GM19324 (cell line): ENCODE measurements at regions not wholly inside any gene's neighbourhood (a gene's known extent, or its start where the extent isn't known, plus 50 kb on each side); places are given as distances from the start of the nearest gene placed in this dataset.

Source experiments
- ATAC-seq: cut with Tn5 transposase; IDR thresholded peaks from one replicate; pipeline ENCODE4 v1.9.1; 2021; ENCODE audit warnings: mild to moderate bottlenecking, moderate library complexity; ENCODE audit not compliant: unreplicated experiment, low FRiP score

DNA sequence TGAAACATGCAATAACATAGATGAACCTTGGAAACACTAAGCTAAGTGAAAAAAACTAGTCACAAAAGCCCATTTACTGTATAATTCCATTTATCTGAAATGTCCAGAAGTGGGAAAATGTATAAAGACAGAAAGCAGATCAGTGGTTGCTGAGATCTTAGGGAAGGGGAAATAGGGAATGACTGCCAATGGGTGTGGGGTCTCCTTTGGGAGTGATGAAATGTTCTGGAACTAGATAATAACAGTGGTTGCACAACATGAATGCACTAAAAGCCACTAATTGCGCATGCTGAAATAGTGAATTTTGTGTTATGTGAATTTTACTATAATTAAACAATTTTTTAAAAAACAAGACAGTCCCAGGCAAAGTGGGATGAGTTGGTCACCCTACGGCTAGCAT, 472.8 kb downstream of the CCDC171 start:
- ATAC-seq = no peak

DNA sequence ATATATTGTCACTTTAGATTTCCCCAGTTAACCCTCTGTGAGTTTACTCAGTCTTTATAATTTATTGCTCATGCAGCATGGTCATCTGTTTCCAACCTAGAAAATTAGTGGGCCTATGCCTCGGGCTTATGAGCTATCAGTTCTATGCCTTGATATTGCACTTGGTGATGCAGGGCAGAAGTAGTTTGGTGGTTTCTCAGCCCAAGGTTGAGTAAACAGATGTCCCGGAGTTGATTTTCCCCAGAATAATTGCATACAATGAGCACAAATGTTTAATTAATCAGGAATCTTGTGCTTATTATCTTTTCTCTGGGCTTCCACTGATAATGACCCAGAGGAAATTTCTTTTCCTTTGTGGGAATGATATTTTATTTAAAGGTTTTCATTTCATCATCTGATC, 474.0 kb downstream of the CCDC171 start:
- no peak for ATAC-seq

DNA sequence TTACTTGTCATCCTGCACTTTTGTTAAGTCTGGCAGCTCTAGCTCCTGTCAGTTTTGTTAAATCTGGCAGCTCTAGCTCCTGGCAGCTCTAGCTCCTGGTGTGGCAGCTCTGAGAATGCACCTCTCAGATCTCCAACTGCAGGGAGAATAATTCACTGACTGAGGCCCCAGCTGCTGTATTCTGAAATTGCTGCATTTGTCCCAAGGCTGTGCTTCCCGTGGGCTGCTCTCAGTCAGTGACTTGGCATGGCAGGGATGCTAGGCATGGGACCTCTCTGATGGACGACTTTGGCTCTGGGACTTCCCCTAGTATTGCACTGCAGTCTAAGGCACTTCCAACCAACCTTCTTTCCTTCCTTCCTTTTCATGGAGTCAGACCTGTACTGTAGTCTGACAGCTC, 475.7 kb downstream of the CCDC171 start:
- no peak for ATAC-seq

DNA sequence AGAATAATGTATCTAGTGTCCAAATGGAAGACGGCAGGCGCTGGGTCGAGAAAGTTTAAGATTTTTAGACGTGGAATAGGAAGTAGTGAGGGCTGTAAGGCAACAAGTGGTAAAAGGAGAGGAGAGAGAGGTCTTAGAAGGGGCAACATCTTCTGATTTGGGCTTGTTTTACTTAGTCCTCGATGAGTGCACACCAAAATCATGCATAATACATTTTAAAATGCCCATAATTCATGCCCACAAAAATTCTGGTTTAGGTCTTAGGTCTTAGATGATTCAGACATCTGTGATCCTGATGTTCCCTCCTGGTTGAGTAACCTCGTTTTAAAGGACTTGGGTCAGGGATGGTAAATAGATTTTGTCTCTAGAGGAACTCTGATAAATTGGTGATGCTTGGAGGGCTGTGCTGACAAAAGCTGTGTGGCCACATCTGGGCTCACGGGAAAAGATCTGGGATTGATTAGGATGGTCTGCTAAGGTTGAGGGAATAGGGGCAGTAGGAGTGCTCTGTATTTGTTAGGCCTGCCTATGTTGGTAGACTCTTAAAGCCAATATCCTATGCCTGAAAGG, 476.3 kb downstream of the CCDC171 start:
- ATAC-seq = no peak

DNA sequence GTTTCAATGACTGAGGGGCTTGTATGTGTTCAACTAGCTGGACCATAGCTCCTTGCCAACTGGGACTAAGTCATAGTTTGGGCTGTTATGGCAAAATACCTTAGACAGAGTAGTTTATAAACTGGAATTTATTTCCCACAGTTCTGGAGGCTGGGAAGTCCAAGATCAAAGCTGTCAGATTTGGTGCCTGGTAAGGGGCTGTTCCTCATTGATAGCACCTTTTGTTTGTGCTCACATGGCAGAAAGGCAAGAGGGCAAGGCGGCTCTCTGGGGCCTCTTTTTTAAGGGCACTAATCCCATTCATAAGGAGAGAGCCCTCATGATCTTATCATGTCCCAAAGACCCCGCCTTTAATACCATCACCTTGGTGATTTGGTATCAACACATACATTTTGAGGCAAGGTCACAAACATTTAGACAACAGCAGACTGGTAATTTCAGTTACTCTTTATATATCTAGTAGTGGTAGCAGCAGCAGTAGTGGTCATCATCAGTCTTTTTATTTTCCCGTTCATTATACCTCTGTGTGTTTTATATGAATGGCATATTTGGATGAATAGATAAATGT, 477.0 kb downstream of the CCDC171 start:
- ATAC-seq = no peak

DNA sequence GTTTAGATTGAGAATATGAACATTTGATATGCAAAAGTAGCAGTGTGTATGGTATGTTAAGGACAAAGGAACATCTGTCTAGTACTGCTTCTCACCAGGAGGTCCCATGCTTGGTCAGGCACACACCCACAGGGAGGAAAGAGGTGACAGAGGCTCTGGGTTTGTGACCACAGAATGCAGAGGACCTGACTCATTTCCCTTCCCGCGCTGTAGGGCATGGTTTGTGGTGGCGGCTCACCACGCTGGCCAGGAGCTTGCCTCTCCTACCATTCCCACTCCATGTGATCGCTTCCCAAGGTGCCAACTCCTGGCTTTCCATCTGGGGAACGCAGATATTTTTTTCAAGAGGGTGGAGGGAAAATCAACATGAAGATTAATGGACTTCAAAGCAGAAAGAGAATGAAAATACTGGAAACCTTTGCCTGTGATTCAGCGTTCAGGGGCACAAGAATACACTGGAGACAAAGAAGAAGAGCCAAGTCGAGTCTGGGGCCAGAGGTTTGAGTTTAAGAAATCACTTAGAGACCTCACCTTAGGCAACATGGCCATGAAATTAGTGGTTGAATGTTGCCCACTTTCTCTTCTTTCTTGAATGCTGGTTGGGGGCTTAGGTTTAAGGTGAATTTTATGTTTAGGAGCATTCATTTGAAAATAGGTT, 477.8 kb downstream of the CCDC171 start:
- no peak for ATAC-seq

DNA sequence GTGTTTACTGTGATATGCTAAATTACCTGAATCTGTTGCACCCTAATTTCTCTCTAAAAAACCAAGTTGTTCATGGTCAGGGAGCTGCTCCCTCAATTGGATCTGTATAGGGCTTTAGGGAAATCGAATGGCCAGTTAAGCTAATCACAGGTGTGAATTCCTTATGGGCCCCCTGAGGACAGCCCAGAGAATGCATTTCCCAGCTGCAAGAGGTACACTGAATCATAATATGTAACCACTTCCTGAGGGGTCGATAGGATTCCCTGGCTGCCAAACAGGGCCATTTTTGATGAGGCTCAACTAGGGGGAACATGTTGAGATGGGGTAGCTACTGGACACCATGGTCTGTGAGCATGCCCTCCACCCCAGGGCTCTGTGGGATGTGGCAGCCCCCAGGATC, 478.6 kb downstream of the CCDC171 start:
- no peak for ATAC-seq

DNA sequence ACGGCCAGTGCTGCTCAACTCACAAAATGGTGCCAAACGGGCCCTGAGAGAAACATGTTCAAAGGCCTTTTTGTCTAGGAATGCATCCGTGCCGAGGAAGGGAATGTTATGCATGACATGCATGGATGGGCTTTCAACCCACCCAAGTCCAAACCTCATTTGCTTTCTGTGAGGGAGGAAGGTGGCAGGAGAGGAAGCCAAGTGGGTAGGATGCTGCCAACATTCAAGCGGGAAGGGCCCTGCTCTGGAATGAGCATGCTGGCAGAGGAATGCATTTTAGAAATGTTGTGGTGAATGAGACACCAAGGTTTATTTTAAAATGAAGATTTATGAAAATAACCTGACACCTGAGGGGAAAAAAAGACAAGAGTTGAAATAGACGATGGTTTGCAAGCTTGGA, 479.1 kb downstream of the CCDC171 start:
- ATAC-seq = no peak

DNA sequence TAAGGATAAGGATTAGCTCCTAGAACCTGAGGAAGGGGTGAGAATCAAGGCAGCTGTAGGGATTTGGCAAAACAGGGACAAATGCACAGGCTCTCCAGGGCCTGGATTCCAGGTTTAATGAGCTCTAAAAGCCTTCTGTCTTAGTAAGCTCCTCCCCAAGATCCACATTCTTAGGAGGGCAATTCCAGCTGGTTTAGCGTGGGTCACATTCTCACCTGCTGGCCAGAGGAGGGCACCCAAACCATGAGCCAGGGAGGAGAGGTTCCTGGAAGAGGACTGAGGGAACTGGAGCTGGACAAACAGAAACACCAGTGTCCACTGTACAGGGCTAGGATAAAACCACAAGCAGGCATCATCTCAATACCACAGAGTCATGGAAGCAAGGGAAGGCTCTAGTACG, 480.0 kb downstream of the CCDC171 start:
- no peak for ATAC-seq

DNA sequence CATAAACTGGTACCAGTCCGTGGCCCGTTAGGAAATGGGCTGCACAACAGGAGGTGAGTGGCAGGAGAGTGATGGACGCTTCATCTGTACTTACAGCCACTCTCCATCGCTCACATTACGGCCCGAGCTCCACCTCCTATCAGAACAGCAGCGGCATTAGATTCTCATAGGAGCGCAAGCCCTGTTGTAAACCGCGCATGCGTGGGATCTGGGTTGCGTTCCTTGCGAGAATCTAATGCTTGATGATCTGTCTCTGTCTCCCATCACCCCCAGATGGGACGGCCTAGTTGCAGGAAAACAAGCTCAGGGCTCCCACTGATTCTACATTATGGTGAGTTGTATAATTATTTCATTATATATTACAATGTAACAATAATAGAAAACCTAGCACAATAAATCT, 480.4 kb downstream of the CCDC171 start:
- ATAC-seq = no peak

DNA sequence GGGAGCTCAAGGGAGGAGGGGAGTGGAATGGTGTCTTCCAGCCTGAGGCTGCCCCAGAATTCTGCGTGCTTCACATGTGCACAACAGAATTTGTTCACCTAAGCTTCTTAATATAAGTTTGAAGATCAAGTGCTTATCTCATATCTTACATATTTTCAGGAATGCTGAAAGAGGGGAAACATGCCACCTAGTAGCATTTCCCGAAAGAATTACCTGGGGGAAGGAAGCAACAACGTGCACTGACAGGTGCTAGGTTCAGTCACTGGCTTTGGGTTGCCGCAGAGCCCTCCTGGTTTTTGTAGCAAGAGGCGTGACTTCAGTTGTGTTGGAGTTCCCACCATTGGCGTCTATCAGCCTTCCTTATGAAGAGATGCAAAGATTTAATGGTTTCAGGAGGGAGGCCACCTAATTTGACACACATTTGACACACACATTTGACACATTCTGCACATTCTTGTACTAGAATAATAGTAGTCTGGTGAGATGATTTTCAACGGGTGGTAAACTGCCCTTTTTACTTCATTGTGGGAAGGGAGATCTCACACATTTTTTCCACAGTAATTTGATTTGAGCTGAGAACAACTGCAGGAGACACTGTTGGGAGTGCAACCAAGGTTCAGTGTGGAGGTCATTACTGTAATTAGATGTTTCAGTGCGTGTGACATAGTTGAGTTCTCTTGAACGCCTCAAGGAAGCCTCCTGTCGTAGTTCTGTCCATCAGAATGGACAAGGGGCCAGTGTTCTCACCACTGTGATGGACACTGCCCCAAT, 481.3 kb downstream of the CCDC171 start:
- no peak for ATAC-seq

DNA sequence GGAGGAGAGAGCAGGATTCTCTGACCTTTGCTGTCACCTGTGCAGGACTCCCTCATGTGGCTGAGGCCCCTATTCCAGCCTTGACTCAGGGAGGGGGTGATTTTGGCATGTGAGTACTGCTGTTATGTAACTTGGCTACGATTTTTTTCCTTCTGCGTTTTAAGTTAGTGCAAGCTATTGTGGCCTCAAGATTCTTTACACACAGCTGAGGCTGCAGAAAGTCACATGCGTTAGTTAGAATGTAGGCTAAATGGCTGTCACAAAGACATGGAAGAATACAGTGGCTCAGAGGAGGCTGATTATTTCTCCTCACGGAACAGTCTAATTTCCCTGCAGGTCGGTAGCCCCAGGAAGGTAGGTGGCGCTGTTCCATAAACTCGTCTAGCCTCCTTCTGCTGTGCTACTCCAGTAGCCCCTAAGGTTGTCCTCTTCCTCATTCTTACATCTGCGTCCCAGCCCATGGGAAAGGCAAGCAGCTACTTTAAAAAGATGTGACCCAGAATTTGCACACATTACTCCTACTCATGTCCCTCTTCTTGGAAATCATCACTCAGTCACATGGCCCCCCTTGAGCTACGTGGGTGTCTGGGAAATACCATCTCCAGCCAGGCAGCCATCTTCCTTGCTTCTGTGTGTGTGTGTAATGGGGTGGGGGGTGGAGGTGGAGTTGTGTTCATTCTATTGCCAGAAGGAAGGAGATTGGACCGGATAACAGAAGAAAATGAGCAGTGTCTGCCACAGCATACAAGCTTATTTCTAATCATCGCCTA, 486.6 kb downstream of the CCDC171 start:
- ATAC-seq = no peak

DNA sequence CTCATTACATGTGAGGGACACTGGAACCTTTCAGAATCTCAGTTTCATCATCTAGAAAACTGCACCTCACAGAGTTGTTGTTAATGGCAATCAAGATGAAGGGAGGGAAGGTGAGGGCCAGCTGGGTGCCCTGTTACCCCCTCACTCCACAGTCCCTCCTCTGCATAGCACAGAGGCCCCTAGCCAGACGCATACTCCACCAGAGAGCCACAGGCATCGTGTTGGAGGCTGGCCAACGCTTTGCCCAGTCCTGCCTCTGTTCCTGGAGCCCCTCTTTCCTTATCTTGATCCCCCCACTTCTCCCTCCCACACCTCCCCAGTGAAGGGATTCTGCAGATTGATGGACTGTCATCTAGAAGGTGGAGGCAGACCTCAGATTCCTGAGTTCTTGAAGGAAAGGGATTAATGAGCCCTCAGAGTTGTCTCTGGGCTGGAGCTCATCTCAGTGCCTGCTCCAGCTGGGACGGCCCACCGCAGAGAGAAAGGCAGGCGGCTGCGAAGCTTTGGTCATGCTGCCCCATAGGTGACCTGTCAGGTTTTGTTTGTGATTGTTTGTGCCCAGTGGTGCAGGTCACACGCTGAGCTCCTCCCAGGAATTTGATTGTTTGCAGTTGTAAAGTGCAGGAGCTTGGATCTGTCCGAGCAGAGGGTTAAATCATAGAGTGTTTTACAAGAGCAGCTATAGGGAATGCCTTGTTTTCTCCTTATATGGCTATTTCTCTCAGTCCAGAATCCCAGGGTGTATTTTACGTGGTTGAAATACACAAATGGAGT, 487.3 kb downstream of the CCDC171 start:
- ATAC-seq = no peak

DNA sequence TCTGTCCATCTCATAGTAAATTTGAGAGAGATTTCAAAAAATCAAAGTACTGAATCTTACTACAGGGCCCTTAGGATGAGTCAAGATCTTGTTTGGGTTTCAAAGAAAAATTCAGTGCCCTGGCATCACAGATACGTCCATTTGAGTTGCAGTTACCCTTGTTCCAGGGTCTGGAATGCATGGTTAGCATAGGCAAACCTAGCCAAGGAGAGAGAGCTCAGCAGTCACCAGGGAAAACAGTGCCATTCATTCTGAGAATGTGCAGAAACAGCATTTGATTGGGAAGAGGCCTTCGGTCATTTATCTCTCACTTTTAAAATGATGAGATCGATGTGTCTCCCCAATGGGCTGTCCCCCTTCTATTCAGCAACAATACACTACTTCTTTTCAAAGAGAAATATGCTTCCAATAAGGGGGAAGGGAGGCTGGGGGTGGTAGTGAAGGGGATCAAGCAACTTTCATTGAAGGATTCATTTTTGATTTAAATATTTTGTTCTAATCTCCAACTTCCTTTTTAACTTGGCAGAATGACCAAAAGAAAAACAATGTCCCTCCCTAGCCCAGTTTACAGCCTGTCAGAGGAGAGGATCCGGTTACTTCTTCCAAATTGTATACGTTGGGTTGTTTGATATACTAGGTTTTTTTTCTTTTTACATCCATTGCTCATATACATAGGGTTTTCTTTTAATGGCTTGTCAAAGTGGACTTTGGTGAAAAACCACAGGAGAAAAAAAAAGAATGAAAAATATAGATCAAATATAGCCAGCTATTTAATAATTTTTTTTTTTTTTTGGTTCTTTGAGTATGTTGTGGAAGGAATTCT, 491.1 kb downstream of the CCDC171 start:
- no peak for ATAC-seq

DNA sequence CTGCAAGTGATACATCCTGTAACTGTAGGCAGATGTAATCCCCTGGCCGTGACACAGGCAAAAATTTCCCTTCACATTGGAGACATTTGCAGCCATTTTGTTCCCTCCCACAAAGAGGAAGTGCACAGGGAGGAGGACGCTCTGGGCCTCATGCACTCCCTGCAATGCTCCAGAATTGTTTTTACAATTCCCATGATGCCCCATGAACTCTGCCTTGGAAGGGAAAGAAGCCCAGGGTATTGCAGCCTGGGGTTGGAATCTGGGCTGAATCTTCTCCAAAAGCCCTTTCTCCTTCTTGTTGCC, 491.7 kb downstream of the CCDC171 start:
- ATAC-seq = no peak

DNA sequence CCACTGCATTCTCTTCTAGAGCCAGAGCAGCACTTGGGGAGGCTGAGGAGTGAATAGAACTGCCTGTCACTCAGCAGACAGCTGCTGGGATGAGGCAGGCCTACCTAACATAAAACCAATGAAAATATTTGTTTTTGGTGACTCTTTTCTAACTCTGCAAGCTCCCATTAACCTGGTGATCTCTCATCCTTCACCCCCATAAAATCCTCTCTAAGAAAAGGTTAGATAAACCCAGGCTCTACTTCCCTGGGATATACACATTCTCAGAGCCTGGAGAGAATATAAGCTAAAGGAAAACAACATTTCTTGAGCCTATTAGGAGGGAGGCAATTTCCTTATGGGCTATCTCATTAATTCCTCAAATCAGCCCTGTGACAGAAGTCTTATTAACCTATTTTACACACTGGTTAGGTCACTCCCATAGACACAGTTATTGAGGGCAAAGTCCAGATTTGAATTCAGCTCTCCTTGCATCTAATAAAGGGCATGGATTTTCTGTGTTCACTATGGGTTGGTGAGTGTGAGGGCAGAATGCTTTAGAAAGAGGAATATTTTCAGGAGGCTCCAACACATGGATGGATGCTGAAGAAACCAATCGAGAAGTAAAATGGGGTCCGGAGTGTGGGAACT, 492.9 kb downstream of the CCDC171 start:
- ATAC-seq = no peak

DNA sequence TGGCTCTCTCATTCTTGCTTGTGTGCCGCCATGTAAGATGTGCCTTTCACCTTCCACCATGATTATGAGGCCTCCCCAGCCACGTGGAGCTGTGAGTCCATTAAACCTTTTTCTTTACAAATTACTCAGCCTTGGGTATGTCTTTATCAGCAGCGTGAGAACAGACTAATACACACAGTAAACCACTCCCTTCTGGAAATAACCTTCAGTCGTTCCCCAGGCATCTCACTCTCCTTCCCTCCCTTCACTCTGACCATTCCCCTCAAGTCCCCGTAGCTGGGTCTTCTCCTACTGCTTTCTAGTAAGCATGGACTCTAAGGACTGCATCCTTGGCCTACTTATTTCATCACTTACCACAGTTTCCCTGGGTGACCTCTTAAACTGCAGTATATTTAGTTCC, 493.9 kb downstream of the CCDC171 start:
- no peak for ATAC-seq

DNA sequence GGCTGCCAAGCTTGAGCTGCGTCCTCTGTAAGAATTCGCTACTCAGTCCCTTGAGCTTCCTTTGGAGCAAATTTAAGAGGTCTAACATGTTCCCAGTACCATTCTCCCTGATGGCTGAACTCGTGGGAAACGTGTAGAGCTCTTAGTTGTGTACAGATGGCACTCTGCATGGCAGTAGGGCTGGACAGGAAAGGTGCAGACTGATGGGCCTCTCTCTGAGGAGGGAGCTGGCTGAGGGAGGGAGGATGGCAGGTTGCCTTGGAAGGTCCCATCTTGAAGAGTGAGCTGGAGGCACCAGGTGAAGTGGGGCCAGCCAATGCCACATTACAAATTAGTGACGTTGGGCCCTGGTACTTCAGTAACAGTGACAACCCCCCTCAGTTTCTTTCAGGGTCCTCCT, 495.3 kb downstream of the CCDC171 start:
- ATAC-seq = no peak

DNA sequence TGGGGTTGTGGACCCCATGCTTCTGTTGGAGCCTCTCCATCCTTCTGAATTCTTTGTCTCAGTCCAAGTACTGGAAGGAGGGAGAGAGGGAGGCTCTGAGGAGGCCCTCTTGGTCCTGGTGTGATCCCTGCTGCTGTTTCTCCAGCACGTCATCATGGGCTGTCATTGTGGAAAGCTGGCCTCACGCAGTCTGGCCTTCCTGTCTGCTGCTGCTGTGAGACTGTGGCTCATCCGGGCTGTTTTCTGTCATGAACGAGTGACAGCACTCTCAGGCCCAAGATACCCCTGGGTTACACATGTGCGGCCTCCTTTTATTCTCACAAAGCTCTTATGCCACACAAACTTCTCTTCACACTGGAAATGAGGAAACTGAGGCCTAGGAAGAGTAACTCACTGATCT, 499.3 kb downstream of the CCDC171 start:
- no peak for ATAC-seq
